Neural cell (in vitro differentiated cells): ENCODE measurements at regions not wholly inside any gene's neighbourhood (a gene's known extent, or its start where the extent isn't known, plus 50 kb on each side); places are given as distances from the start of the nearest gene placed in this dataset.

ENCODE experiments used
- H2AFZ ChIP-seq: fragments of 200-600, 300-800 bp; sonication (generic), shearing (Covaris generic); 2 replicates; pipeline ENCODE4 v1.6.0; 2014; ENCODE audit warnings: low read depth, mild to moderate bottlenecking, antibody characterized with exemption, low read length, moderate library complexity
- H3F3A ChIP-seq: fragments of 200-600 bp; shearing (Covaris generic); 2 replicates; pipeline ENCODE4 v1.6.1; 2016; ENCODE audit warnings: mild to moderate bottlenecking, moderate library complexity, mixed read lengths, antibody characterized with exemption, low read length; ENCODE audit not compliant: insufficient read depth, poor library complexity, severe bottlenecking
- H3K27ac ChIP-seq: fragments of 200-600, 300-800 bp; sonication (generic), shearing (Covaris generic); 2 replicates; pipeline ENCODE4 v1.5.1; 2014; ENCODE audit warnings: mild to moderate bottlenecking, low read length, moderate library complexity
- H3K27me3 ChIP-seq: fragments of 300-800, 200-600 bp; sonication (generic), shearing (Covaris generic); 2 replicates; pipeline ENCODE4 v1.6.0; 2014; ENCODE audit warnings: mild to moderate bottlenecking, low read depth, low read length, moderate library complexity; ENCODE audit not compliant: insufficient read depth
- H3K36me3 ChIP-seq: fragments of 300-800, 200-600 bp; sonication (generic), shearing (Covaris generic); 2 replicates; pipeline ENCODE4 v1.5.1; 2014; ENCODE audit warnings: mild to moderate bottlenecking, antibody characterized with exemption, low read length, moderate library complexity; ENCODE audit not compliant: insufficient read depth
- H3K4me2 ChIP-seq: fragments of 300-800, 200-600 bp; sonication (generic), shearing (Covaris generic); 2 replicates; pipeline ENCODE4 v1.6.0; 2014; ENCODE audit warnings: mild to moderate bottlenecking, low read length
- H3K4me3 ChIP-seq: fragments of 300-800, 200-600 bp; sonication (generic), shearing (Covaris generic); 2 replicates; pipeline ENCODE4 v1.5.1; 2014; ENCODE audit warnings: mild to moderate bottlenecking, low read length, moderate library complexity
- H3K79me2 ChIP-seq: fragments of 200-600 bp; shearing (Covaris generic); replicated peaks from 2 replicates; pipeline ENCODE4 v1.6.0; 2014; ENCODE audit warnings: mild to moderate bottlenecking, low read length, moderate library complexity; ENCODE audit not compliant: insufficient read depth
- H3K9ac ChIP-seq: fragments of 300-800, 200-600 bp; sonication (generic), shearing (Covaris generic); 2 replicates; pipeline ENCODE4 v1.6.1; 2016; ENCODE audit warnings: mild to moderate bottlenecking, low read length, mixed read lengths
- H3K9me2 ChIP-seq: fragments of 200-600 bp; shearing (Covaris generic); 2 replicates; pipeline ENCODE4 v1.6.1; 2016; ENCODE audit warnings: mild to moderate bottlenecking, low read length, mixed read lengths; ENCODE audit not compliant: insufficient read depth
- H3K9me3 ChIP-seq: fragments of 200-600, 300-800 bp; sonication (generic), shearing (Covaris generic); 2 replicates; pipeline ENCODE4 v1.6.1; 2016; ENCODE audit warnings: mild to moderate bottlenecking, mixed run types, low read length, moderate library complexity, mixed read lengths
- H4K20me1 ChIP-seq: fragments of 200-600 bp; shearing (Covaris generic); 2 replicates; pipeline ENCODE4 v1.6.1; 2016; ENCODE audit warnings: mild to moderate bottlenecking, mixed run types; ENCODE audit not compliant: insufficient read depth
- EP300 ChIP-seq: fragments of 450-650 bp; conservative IDR thresholded peaks from 2 replicates; pipeline ENCODE4 v1.6.1; 2014; ENCODE audit warnings: antibody characterized with exemption, mild to moderate bottlenecking, moderate library complexity; ENCODE audit not compliant: poor library complexity, severe bottlenecking
- EZH2 ChIP-seq: fragments of 200-600, 300-800 bp; shearing (Covaris generic), sonication (generic); IDR thresholded peaks from 2 replicates; pipeline ENCODE4 v1.6.1; 2014; ENCODE audit warnings: antibody characterized with exemption, low read length, borderline replicate concordance, mild to moderate bottlenecking; ENCODE audit not compliant: insufficient read depth, poor library complexity, severe bottlenecking
- MXI1 ChIP-seq: fragments of 450-650 bp; conservative IDR thresholded peaks from 2 replicates; pipeline ENCODE4 v1.6.1; 2014; ENCODE audit warnings: antibody characterized with exemption, mild to moderate bottlenecking; ENCODE audit not compliant: poor library complexity, severe bottlenecking
- POLR2AphosphoS5 ChIP-seq: IDR thresholded peaks from 2 replicates; pipeline ENCODE4 v1.6.1; 2012
- RAD21 ChIP-seq: fragments of 450-650 bp; conservative IDR thresholded peaks from 2 replicates; pipeline ENCODE4 v1.6.1; 2014; ENCODE audit warnings: antibody characterized with exemption, mild to moderate bottlenecking, moderate library complexity
- SMC3 ChIP-seq: fragments of 450-650 bp; conservative IDR thresholded peaks from 2 replicates; pipeline ENCODE4 v1.6.1; 2014; ENCODE audit warnings: antibody characterized with exemption, mild to moderate bottlenecking, moderate library complexity; ENCODE audit not compliant: poor library complexity
- TAF1 ChIP-seq: IDR thresholded peaks from 2 replicates; pipeline ENCODE4 v1.6.1; 2012; ENCODE audit warnings: low read depth
- TF ChIP-seq, protein P1 (sequence below): IDR thresholded peaks from 2 replicates; pipeline ENCODE4 v1.6.1; 2012; ENCODE audit warnings: borderline replicate concordance
- TF ChIP-seq, protein P2 (sequence below): fragments of 450-650 bp; IDR thresholded peaks from 2 replicates; pipeline ENCODE4 v1.5.1; 2014; ENCODE audit warnings: antibody characterized with exemption, mild to moderate bottlenecking, moderate library complexity; ENCODE audit not compliant: poor library complexity, severe bottlenecking

DNA sequence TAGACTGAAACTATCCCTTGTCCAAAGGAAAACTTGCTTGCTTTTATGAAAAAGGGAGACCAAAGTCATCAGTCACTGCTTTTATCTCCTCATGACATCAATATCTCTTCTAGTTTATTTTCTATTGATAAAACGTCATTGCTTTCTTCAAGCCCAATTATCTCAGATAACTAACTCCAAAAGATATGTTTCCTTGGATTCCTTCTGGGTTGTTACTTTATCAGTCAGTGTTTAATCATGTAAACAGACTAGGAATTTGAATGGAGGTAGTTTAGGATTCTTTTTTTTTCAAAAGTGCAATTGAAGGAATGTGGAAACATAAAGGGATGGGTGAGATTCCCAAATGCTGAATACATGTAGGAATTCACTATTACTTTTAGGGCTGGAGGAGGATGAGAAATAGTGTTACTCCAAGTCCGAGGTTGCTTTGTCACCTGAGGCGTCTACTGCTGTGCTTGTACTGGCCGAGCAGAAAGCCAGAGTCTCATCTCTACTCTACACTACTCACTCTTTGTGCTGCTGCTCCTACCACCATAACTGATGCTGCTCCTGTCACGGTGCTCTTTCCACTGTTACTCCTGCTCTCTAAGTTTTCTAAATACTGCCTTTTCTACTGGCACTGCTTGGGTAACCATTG, 1697.1 kb upstream of the NUDT12 start:
- Histone ChIP-seq H3F3A (no peaks in the 10 kb centered on the region), H3K9ac (no peak overlapping the region), H3K27ac (no peak overlapping the region), H3K4me3 (no peak overlapping the region), H3K9me3 (no peaks in the 10 kb centered on the region), H4K20me1 (no peaks in the 10 kb centered on the region), H2AFZ (no peak overlapping the region), H3K36me3 (no peaks in the 10 kb centered on the region), H3K4me2 (no peak overlapping the region), H3K27me3 (no peaks in the 10 kb centered on the region), H3K79me2 (no peaks in the 10 kb centered on the region), H3K9me2 (no peaks in the 10 kb centered on the region)
- no peak for TF ChIP-seq EZH2
- TF ChIP-seq, protein P1, sequence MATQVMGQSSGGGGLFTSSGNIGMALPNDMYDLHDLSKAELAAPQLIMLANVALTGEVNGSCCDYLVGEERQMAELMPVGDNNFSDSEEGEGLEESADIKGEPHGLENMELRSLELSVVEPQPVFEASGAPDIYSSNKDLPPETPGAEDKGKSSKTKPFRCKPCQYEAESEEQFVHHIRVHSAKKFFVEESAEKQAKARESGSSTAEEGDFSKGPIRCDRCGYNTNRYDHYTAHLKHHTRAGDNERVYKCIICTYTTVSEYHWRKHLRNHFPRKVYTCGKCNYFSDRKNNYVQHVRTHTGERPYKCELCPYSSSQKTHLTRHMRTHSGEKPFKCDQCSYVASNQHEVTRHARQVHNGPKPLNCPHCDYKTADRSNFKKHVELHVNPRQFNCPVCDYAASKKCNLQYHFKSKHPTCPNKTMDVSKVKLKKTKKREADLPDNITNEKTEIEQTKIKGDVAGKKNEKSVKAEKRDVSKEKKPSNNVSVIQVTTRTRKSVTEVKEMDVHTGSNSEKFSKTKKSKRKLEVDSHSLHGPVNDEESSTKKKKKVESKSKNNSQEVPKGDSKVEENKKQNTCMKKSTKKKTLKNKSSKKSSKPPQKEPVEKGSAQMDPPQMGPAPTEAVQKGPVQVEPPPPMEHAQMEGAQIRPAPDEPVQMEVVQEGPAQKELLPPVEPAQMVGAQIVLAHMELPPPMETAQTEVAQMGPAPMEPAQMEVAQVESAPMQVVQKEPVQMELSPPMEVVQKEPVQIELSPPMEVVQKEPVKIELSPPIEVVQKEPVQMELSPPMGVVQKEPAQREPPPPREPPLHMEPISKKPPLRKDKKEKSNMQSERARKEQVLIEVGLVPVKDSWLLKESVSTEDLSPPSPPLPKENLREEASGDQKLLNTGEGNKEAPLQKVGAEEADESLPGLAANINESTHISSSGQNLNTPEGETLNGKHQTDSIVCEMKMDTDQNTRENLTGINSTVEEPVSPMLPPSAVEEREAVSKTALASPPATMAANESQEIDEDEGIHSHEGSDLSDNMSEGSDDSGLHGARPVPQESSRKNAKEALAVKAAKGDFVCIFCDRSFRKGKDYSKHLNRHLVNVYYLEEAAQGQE = no peak
- no peak for TF ChIP-seq POLR2AphosphoS5
- no peak for TF ChIP-seq EP300
- no peak for TF ChIP-seq SMC3
- no peak for TF ChIP-seq RAD21
- no peak for TF ChIP-seq MXI1
- TF ChIP-seq, protein P2, sequence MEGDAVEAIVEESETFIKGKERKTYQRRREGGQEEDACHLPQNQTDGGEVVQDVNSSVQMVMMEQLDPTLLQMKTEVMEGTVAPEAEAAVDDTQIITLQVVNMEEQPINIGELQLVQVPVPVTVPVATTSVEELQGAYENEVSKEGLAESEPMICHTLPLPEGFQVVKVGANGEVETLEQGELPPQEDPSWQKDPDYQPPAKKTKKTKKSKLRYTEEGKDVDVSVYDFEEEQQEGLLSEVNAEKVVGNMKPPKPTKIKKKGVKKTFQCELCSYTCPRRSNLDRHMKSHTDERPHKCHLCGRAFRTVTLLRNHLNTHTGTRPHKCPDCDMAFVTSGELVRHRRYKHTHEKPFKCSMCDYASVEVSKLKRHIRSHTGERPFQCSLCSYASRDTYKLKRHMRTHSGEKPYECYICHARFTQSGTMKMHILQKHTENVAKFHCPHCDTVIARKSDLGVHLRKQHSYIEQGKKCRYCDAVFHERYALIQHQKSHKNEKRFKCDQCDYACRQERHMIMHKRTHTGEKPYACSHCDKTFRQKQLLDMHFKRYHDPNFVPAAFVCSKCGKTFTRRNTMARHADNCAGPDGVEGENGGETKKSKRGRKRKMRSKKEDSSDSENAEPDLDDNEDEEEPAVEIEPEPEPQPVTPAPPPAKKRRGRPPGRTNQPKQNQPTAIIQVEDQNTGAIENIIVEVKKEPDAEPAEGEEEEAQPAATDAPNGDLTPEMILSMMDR = no peak
- TF ChIP-seq TAF1 = no peak

DNA sequence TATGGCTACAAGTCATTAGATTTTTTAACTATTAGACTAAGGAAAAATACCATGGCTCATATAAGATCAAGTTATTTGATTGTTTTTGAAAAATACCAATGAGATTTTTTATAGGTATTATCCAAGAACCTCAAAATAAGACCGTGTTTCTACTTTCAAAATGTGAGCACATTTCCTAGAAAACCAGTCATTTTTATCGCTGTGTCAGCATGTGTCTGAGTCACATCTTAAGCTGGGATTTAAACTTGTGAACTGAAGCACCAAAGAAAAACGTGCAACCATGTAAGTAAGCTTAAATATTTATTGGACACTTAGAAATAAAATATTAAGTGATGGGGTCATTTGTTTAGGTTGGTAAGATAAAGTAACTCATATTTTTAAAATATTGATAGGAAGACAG, 1676.0 kb upstream of the NUDT12 start:
- Histone ChIP-seq H3K9me3 (no peaks in the 10 kb centered on the region), H3K79me2 (no peaks in the 10 kb centered on the region), H3K36me3 (no peaks in the 10 kb centered on the region), H2AFZ (no peak overlapping the region), H3F3A (no peaks in the 10 kb centered on the region), H4K20me1 (no peaks in the 10 kb centered on the region), H3K4me3 (no peak overlapping the region), H3K9me2 (no peaks in the 10 kb centered on the region), H3K4me2 (no peak overlapping the region), H3K27me3 (no peaks in the 10 kb centered on the region), H3K9ac (no peak overlapping the region), H3K27ac (no peak overlapping the region)
- TF ChIP-seq TAF1 = no peak
- TF ChIP-seq, protein P2 = no peak
- TF ChIP-seq, protein P1 = no peak
- TF ChIP-seq EP300 = no peak
- TF ChIP-seq RAD21 = no peak
- TF ChIP-seq POLR2AphosphoS5 = no peak
- no peak for TF ChIP-seq SMC3
- no peak for TF ChIP-seq MXI1
- no peak for TF ChIP-seq EZH2
